ENCODE measurements at regions not wholly inside any gene's neighbourhood (a gene's known extent, or its start where the extent isn't known, plus 50 kb on each side); places are given as distances from the start of the nearest gene placed in this dataset.
A peak's percentile ranks its signal among the peaks of the same experiment; 100 is the strongest.

DNA sequence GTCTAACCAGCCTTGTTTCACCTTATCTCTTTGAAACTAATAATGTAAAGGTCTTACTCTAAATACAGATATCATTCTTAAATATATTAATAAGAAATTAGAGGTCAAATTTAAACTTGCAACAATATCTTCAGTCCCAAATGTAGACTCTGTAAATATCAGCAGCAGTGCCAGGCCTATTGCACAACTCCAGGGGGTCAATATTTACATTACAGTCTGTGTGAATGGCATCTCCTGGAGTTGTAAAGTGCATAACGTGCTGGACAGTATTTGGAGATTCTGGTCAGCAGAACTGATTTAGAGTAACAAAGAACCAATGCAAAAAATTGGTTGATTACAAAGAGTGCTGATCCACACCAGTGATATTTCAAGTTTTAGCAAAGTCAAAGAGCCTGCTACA is 1225.9 kb downstream of the PCDH19 start:
- no peak for DNase-seq (ENCODE audit: unreplicated experiment)
- ChIA-PET POLR2A (interaction anchor here (1.4 kb wide), 1 partner anchor 14 kb away, joined by 3 read pairs; no protein-coding TSS in a partner anchor), CTCF (interaction anchor here (1.0 kb wide), 1 partner anchor 9 kb away, joined by 3 read pairs; no protein-coding TSS in a partner anchor)
- H3K27me3 Mint-ChIP-seq (ENCODE audit: insufficient read depth, unreplicated experiment) = peaks cover 28% of the 10 kb centered on the region
- H3K9me3 Mint-ChIP-seq (ENCODE audit: unreplicated experiment) = peaks cover 13% of the 10 kb centered on the region
- no TSS peak for BruUV-seq (replicated peaks)
- no peak overlapping the region for H3K27ac Mint-ChIP-seq (ENCODE audit: low read depth, unreplicated experiment)
- no peaks in the 10 kb centered on the region for H3K4me1 Mint-ChIP-seq (ENCODE audit: insufficient read depth, unreplicated experiment)
- no peaks in the 10 kb centered on the region for H3K36me3 Mint-ChIP-seq (ENCODE audit: insufficient read depth, unreplicated experiment)
- H3K4me3 Mint-ChIP-seq (ENCODE audit: unreplicated experiment) = no peak overlapping the region
- TF ChIP-seq, protein P1, sequence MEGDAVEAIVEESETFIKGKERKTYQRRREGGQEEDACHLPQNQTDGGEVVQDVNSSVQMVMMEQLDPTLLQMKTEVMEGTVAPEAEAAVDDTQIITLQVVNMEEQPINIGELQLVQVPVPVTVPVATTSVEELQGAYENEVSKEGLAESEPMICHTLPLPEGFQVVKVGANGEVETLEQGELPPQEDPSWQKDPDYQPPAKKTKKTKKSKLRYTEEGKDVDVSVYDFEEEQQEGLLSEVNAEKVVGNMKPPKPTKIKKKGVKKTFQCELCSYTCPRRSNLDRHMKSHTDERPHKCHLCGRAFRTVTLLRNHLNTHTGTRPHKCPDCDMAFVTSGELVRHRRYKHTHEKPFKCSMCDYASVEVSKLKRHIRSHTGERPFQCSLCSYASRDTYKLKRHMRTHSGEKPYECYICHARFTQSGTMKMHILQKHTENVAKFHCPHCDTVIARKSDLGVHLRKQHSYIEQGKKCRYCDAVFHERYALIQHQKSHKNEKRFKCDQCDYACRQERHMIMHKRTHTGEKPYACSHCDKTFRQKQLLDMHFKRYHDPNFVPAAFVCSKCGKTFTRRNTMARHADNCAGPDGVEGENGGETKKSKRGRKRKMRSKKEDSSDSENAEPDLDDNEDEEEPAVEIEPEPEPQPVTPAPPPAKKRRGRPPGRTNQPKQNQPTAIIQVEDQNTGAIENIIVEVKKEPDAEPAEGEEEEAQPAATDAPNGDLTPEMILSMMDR (IDR thresholded peaks at IDR 0.05; ENCODE audit: unreplicated experiment) = no peak
- intact Hi-C loops (cut with micrococcal nuclease) = no loop called here

DNA sequence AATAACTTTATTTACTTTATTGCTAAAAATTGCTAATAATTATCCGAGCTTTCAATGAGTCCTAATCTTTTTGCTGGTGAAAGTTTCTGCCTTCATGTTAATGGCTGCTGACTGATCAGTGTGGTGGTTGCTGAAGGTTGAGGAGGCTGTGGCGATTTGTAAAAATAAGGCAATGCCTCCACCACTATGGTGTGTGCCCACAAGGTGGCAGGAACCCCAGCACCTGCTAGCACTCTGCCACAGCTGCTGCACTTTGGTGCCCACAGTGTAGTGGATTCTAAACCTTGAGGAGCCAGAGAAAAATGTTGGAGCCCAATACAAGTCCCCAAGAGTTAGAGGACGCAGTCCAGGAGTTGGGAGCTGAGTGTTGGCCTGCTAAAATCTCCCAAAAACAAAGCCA is 1237.1 kb downstream of the PCDH19 start:
- ChIA-PET CTCF (interaction anchor here (0.7 to 0.8 kb wide), 2 partner anchors 8 to 511 kb away, joined by 3 read pairs; no protein-coding TSS in a partner anchor), POLR2A (no interaction called here)
- no TSS peak for BruUV-seq (replicated peaks)
- Mint-ChIP-seq H3K9me3 (ENCODE audit: unreplicated experiment) (no peaks in the 10 kb centered on the region), H3K4me1 (ENCODE audit: insufficient read depth, unreplicated experiment) (no peaks in the 10 kb centered on the region), H3K4me3 (ENCODE audit: unreplicated experiment) (no peak overlapping the region), H3K36me3 (ENCODE audit: insufficient read depth, unreplicated experiment) (peaks cover 7% of the 10 kb centered on the region), H3K27ac (ENCODE audit: low read depth, unreplicated experiment) (no peak overlapping the region), H3K27me3 (ENCODE audit: insufficient read depth, unreplicated experiment) (peaks cover 22% of the 10 kb centered on the region)
- intact Hi-C loops (cut with micrococcal nuclease) = no loop called here
- TF ChIP-seq, protein P1 (IDR thresholded peaks at IDR 0.05; ENCODE audit: unreplicated experiment) = no peak
- DNase-seq (ENCODE audit: unreplicated experiment) = peak; percentile 11

DNA sequence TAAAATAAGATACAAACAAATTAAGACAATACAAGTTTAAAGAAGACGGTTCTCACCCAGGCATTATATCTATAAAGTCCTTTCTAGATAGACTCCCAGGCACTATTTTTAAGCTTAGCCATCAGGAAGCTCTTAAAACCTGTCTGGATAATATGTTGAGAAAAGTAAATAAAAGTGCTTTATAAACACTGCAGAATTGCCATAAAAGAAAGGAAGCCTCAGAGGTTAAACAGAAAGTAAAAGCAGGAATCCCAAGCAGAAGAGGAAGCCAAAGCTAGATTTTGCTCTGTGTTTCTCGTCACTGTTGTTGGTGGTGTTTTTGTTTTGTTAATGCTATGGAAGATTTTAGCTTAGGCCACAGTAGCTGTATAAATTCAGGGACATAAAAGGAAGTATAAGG is 1267.3 kb downstream of the PCDH19 start:
- POLR2A ChIA-PET = no interaction called here
- peaks cover 5% of the 10 kb centered on the region for H3K4me1 Mint-ChIP-seq (ENCODE audit: insufficient read depth, unreplicated experiment)
- H3K36me3 Mint-ChIP-seq (ENCODE audit: insufficient read depth, unreplicated experiment) = no peaks in the 10 kb centered on the region
- no TSS peak for BruUV-seq (replicated peaks)
- DNase-seq (ENCODE audit: unreplicated experiment) = no peak
- H3K27ac Mint-ChIP-seq (ENCODE audit: low read depth, unreplicated experiment) = peak overlapping the region; percentile 80
- intact Hi-C loops (cut with micrococcal nuclease) = no loop called here
- H3K9me3 Mint-ChIP-seq (ENCODE audit: unreplicated experiment) = no peaks in the 10 kb centered on the region
- CTCF ChIA-PET = no interaction called here
- TF ChIP-seq, protein P1 (IDR thresholded peaks at IDR 0.05; ENCODE audit: unreplicated experiment) = no peak
- H3K4me3 Mint-ChIP-seq (ENCODE audit: unreplicated experiment) = peak overlapping the region; percentile 46
- H3K27me3 Mint-ChIP-seq (ENCODE audit: insufficient read depth, unreplicated experiment) = peaks cover 40% of the 10 kb centered on the region

DNA sequence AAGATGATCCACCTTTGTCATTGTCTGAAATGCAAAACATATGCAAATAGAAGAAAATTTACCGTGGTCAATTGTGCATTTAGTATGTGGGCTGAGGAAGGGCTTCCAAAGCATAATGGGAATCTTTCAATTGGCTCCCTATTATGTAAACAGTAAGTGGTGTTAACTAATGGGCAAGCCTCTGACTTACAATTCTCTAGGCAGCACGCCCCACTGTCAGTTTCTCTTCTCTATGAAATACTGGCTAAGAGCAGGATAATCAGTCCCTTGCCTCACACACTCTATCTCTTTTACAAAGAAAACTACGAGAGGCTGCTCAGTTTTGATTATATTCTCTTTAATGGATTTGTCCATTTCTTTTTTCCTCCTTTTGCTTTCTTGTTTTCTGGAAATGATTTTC is 1272.6 kb downstream of the PCDH19 start:
- no peak for DNase-seq (ENCODE audit: unreplicated experiment)
- POLR2A ChIA-PET = interaction anchor here (0.6 kb wide), 1 partner anchor 523 kb away, joined by 3 read pairs; no protein-coding TSS in a partner anchor
- no peak overlapping the region for H3K4me3 Mint-ChIP-seq (ENCODE audit: unreplicated experiment)
- no TSS peak for BruUV-seq (replicated peaks)
- TF ChIP-seq, protein P1 (IDR thresholded peaks at IDR 0.05; ENCODE audit: unreplicated experiment) = no peak
- no peaks in the 10 kb centered on the region for H3K4me1 Mint-ChIP-seq (ENCODE audit: insufficient read depth, unreplicated experiment)
- H3K9me3 Mint-ChIP-seq (ENCODE audit: unreplicated experiment) = no peaks in the 10 kb centered on the region
- H3K36me3 Mint-ChIP-seq (ENCODE audit: insufficient read depth, unreplicated experiment) = no peaks in the 10 kb centered on the region
- intact Hi-C loops (cut with micrococcal nuclease) = no loop called here
- CTCF ChIA-PET = interaction anchor here (0.8 kb wide), 1 partner anchor 21 kb away, joined by 3 read pairs; no protein-coding TSS in a partner anchor
- no peak overlapping the region for H3K27ac Mint-ChIP-seq (ENCODE audit: low read depth, unreplicated experiment)
- H3K27me3 Mint-ChIP-seq (ENCODE audit: insufficient read depth, unreplicated experiment) = peaks cover 68% of the 10 kb centered on the region

All from MCF 10A (cell line).